H1 (cell line): ENCODE measurements at regions not wholly inside any gene's neighbourhood (a gene's known extent, or its start where the extent isn't known, plus 50 kb on each side); places are given as distances from the start of the nearest gene placed in this dataset.
"Not testable (repeated sequence)": the region's sequence is repeated elsewhere in the genome, so short reads cannot be mapped to it uniquely, and the experiment has no call there.

Experiments used
- CTCF ChIA-PET: fragments of 300-600 bp; sonication (Branson Sonifier 250); formaldehyde crosslinking; loops from one replicate; lab custom pipeline; 2021; ENCODE audit not compliant: partially characterized antibody; lab: Charles Lee
- POLR2A ChIA-PET: fragments of 300-600 bp; sonication (Branson Sonifier 250); formaldehyde crosslinking; loops from one replicate; lab custom pipeline; 2021; ENCODE audit warnings: inconsistent platforms; ENCODE audit not compliant: partially characterized antibody; lab: Charles Lee
- DNase-seq, 2 experiments: peaks; one replicate each; pipeline versions ENCODE4 v3.0.0 to v3.0.0-alpha.2; 2010 to 2022; ENCODE audit warnings: low spot score in 2 of 2, low read depth in 1 of 2, mixed read lengths in 1 of 2
- FAIRE-seq: peaks from 2 replicates; lab custom pipeline; 2011; peaks lifted over from hg19 to GRCh38; lab: Jason Lieb, UNC
- H2AFZ ChIP-seq: 2 replicates; pipeline ENCODE4 v1.8.1; 2012; ENCODE audit warnings: low read length, inconsistent platforms
- H2AK5ac ChIP-seq: 2 replicates; pipeline ENCODE4 v1.6.1; 2013; ENCODE audit warnings: low read depth, low read length
- H2BK120ac ChIP-seq: replicated peaks from 2 replicates; pipeline ENCODE3; 2013; ENCODE audit warnings: low read depth, low read length, inconsistent platforms
- H2BK12ac ChIP-seq: 2 replicates; pipeline ENCODE4 v1.6.1; 2013; ENCODE audit warnings: low read depth, low read length
- H2BK15ac ChIP-seq: 2 replicates; pipeline ENCODE4 v1.6.1; 2013; ENCODE audit warnings: low read length
- H2BK20ac ChIP-seq: 2 replicates; pipeline ENCODE4 v1.6.1; 2013; ENCODE audit warnings: low read length
- H2BK5ac ChIP-seq: 2 replicates; pipeline ENCODE4 v1.6.1; 2013; ENCODE audit warnings: low read depth, low read length
- H3K14ac ChIP-seq: 2 replicates; pipeline ENCODE4 v1.6.1; 2013; ENCODE audit warnings: inconsistent platforms; ENCODE audit not compliant: insufficient read length
- H3K18ac ChIP-seq: 2 replicates; pipeline ENCODE4 v1.6.1; 2013; ENCODE audit warnings: low read length; ENCODE audit errors: extremely low read depth
- H3K23ac ChIP-seq: 2 replicates; pipeline ENCODE4 v1.6.1; 2013; ENCODE audit warnings: inconsistent platforms; ENCODE audit not compliant: insufficient read length
- H3K23me2 ChIP-seq: 2 replicates; pipeline ENCODE4 v1.6.1; 2013; ENCODE audit warnings: low read depth, low read length
- H3K27ac ChIP-seq: 2 replicates; pipeline ENCODE4 v1.6.1; 2011; ENCODE audit warnings: low read depth, low read length, inconsistent platforms
- H3K27me3 ChIP-seq, 4 experiments: replicated peaks in 1 of 4; 1 replicate in 1 of 4; 2 replicates in 3 of 4; pipeline versions ENCODE4 v1.6.1 to v1.8.1; 2011 to 2013; ENCODE audit warnings: low read length in 3 of 4, mild to moderate bottlenecking in 3 of 4, inconsistent platforms in 2 of 4, mixed read lengths in 2 of 4, moderate library complexity in 1 of 4; ENCODE audit not compliant: control insufficient read depth in 3 of 4, insufficient read depth in 3 of 4; ENCODE audit errors: extremely low read depth in 1 of 4
- H3K36me3 ChIP-seq, 4 experiments: 2 replicates each; pipeline versions ENCODE4 v1.6.1 to v1.8.1; 2011 to 2013; ENCODE audit warnings: mild to moderate bottlenecking in 4 of 4, low read length in 3 of 4, moderate library complexity in 2 of 4, control low read depth in 1 of 4, inconsistent platforms in 1 of 4; ENCODE audit not compliant: insufficient read depth in 4 of 4, control insufficient read depth in 2 of 4
- H3K4ac ChIP-seq: replicated peaks from 2 replicates; pipeline ENCODE3; 2013; ENCODE audit warnings: low read length, low read depth, mixed read lengths, inconsistent platforms; ENCODE audit not compliant: insufficient read length
- H3K4me1 ChIP-seq, 4 experiments: replicated peaks in 1 of 4; 1 replicate in 1 of 4; 2 replicates in 3 of 4; pipeline versions ENCODE4 v1.6.1 to v1.8.1; 2011 to 2013; ENCODE audit warnings: low read length in 3 of 4, inconsistent platforms in 2 of 4, mixed read lengths in 1 of 4; ENCODE audit not compliant: insufficient read depth in 4 of 4, control insufficient read depth in 3 of 4
- H3K4me2 ChIP-seq, 2 experiments: 2 replicates each; pipeline versions ENCODE4 v1.6.1 to v1.8.1; 2011 to 2013; ENCODE audit warnings: low read depth in 2 of 2, low read length in 2 of 2, control low read depth in 1 of 2, inconsistent platforms in 1 of 2, mild to moderate bottlenecking in 1 of 2; ENCODE audit not compliant: insufficient read depth in 1 of 2
- H3K4me3 ChIP-seq, 4 experiments: fragments of 200-600, 300-600 bp in 1 of 4; sonication (generic), shearing (Covaris generic), sonication (Bioruptor Twin) in 1 of 4; 2 replicates each; pipeline versions ENCODE4 v1.5.1 to v1.8.1; 2011 to 2016; ENCODE audit warnings: low read length in 4 of 4, low read depth in 3 of 4, control low read depth in 2 of 4, inconsistent platforms in 2 of 4, mild to moderate bottlenecking in 2 of 4, mixed read lengths in 1 of 4, moderate library complexity in 1 of 4; ENCODE audit not compliant: insufficient read depth in 2 of 4; ENCODE audit errors: extremely low read depth in 1 of 4
- H3K56ac ChIP-seq: replicated peaks from 2 replicates; pipeline ENCODE3; 2013; ENCODE audit warnings: low read depth, mild to moderate bottlenecking, mixed read lengths, low read length, inconsistent platforms; ENCODE audit not compliant: insufficient read length
- H3K79me1 ChIP-seq: 2 replicates; pipeline ENCODE4 v1.6.1; 2013; ENCODE audit warnings: low read depth, low read length, control low read depth
- H3K79me2 ChIP-seq, 2 experiments: 2 replicates each; pipeline versions ENCODE4 v1.6.1 to v1.8.1; 2012 to 2013; ENCODE audit warnings: low read length in 2 of 2, mild to moderate bottlenecking in 2 of 2, inconsistent platforms in 1 of 2; ENCODE audit not compliant: insufficient read depth in 2 of 2, control insufficient read depth in 1 of 2
- H3K9ac ChIP-seq, 4 experiments: replicated peaks in 1 of 4; 1 replicate in 1 of 4; 2 replicates in 3 of 4; pipeline versions ENCODE4 v1.6.1 to v1.8.1; 2011 to 2013; ENCODE audit warnings: low read depth in 3 of 4, low read length in 3 of 4, control low read depth in 2 of 4, mild to moderate bottlenecking in 2 of 4, moderate library complexity in 2 of 4, inconsistent platforms in 1 of 4; ENCODE audit errors: extremely low read depth in 1 of 4
- H3K9me3 ChIP-seq, 2 experiments: 2 replicates each; pipeline versions ENCODE4 v1.6.1 to v1.8.1; 2012 to 2013; ENCODE audit warnings: mild to moderate bottlenecking in 2 of 2, moderate library complexity in 2 of 2, control low read depth in 1 of 2, inconsistent platforms in 1 of 2, low read depth in 1 of 2, low read length in 1 of 2, mixed read lengths in 1 of 2; ENCODE audit not compliant: insufficient read depth in 2 of 2
- H4K20me1 ChIP-seq, 2 experiments: replicated peaks in 1 of 2; 2 replicates each; pipeline versions ENCODE3 to v1.8.1; 2011 to 2013; ENCODE audit warnings: inconsistent platforms in 2 of 2, low read length in 2 of 2, mild to moderate bottlenecking in 1 of 2; ENCODE audit not compliant: insufficient read depth in 2 of 2, control insufficient read depth in 1 of 2
- H4K5ac ChIP-seq: 2 replicates; pipeline ENCODE4 v1.6.1; 2013; ENCODE audit warnings: low read length, low read depth, mixed read lengths, inconsistent platforms; ENCODE audit not compliant: insufficient read length
- H4K8ac ChIP-seq: 2 replicates; pipeline ENCODE4 v1.8.0; 2013; ENCODE audit warnings: mild to moderate bottlenecking, moderate library complexity, low read length, inconsistent platforms; ENCODE audit not compliant: insufficient read depth; ENCODE audit errors: extremely low read depth
- H4K91ac ChIP-seq: replicated peaks from 2 replicates; pipeline ENCODE3; 2013; ENCODE audit warnings: low read length, mixed read lengths, inconsistent platforms; ENCODE audit not compliant: insufficient read length
- WGBS, 2 experiments: shearing (Covaris generic) in 1 of 2; methylation state at CpG; one replicate each; pipeline versions ENCODE4 v1.1.6 to v1.1.7; 2013 to 2015; ENCODE audit warnings: low lambda C conversion rate in 2 of 2, mixed read lengths in 2 of 2, inconsistent platforms in 1 of 2, low coverage in 1 of 2, missing lambda C conversion rate in 1 of 2; ENCODE audit not compliant: insufficient replicate concordance in 2 of 2, insufficient coverage in 1 of 2, insufficient read length in 1 of 2; ENCODE audit errors: extremely low coverage in 1 of 2, missing lambda C conversion rate in 1 of 2; 5-methylcytosine and 5-hydroxymethylcytosine counted together

- H3K4ac ChIP-seq, H2AK5ac ChIP-seq, H4K5ac ChIP-seq, H3K4me3 ChIP-seq, H4K8ac ChIP-seq, H4K20me1 ChIP-seq, CTCF ChIA-PET, H3K23ac ChIP-seq, H3K14ac ChIP-seq, H3K9ac ChIP-seq, H3K79me2 ChIP-seq, H3K4me1 ChIP-seq, H3K36me3 ChIP-seq, H3K4me2 ChIP-seq, H2BK120ac ChIP-seq, H2BK15ac ChIP-seq, H2AFZ ChIP-seq, H3K56ac ChIP-seq, FAIRE-seq, H3K79me1 ChIP-seq, H2BK20ac ChIP-seq, POLR2A ChIA-PET, DNase-seq, H3K27ac ChIP-seq, H2BK12ac ChIP-seq, H4K91ac ChIP-seq, H2BK5ac ChIP-seq, H3K27me3 ChIP-seq, H3K18ac ChIP-seq, H3K23me2 ChIP-seq: not testable (repeated sequence)
- peaks cover 51 to 67% of the 10 kb centered on the region in 2 experiments for H3K9me3 ChIP-seq
- WGBS, 2 experiments: 39% methylated on average over 2 of the region's 2 CpGs; no CpG with 5 or more reads in 1 of the 2 experiments
These were observed 332.0 kb downstream of the ZNF248 start for GRCh38 chr10:37525410-37525809.
